ENCODE measurements at regions not wholly inside any gene's neighbourhood (a gene's known extent, or its start where the extent isn't known, plus 50 kb on each side); places are given as distances from the start of the nearest gene placed in this dataset.
"Not testable (repeated sequence)": the region's sequence is repeated elsewhere in the genome, so short reads cannot be mapped to it uniquely, and the experiment has no call there.

GRCh38 chr21:21996891-21997290 lies 998.7 kb downstream of the NCAM2 start:
- no peaks in the 10 kb centered on the region for H3K36me3 Mint-ChIP-seq
- H3K4me3 Mint-ChIP-seq: no peak overlapping the region
- H3K27me3 Mint-ChIP-seq: no peaks in the 10 kb centered on the region
- no peak overlapping the region for H3K27ac Mint-ChIP-seq
- TF ChIP-seq, protein P1, sequence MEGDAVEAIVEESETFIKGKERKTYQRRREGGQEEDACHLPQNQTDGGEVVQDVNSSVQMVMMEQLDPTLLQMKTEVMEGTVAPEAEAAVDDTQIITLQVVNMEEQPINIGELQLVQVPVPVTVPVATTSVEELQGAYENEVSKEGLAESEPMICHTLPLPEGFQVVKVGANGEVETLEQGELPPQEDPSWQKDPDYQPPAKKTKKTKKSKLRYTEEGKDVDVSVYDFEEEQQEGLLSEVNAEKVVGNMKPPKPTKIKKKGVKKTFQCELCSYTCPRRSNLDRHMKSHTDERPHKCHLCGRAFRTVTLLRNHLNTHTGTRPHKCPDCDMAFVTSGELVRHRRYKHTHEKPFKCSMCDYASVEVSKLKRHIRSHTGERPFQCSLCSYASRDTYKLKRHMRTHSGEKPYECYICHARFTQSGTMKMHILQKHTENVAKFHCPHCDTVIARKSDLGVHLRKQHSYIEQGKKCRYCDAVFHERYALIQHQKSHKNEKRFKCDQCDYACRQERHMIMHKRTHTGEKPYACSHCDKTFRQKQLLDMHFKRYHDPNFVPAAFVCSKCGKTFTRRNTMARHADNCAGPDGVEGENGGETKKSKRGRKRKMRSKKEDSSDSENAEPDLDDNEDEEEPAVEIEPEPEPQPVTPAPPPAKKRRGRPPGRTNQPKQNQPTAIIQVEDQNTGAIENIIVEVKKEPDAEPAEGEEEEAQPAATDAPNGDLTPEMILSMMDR (conservative IDR thresholded peaks at IDR 0.05): no peak
- peaks cover 4% of the 10 kb centered on the region for H3K4me1 Mint-ChIP-seq (ENCODE audit: unreplicated experiment)
- DNase-seq (ENCODE audit: extremely low spot score, unreplicated experiment): no peak
- peaks cover 4% of the 10 kb centered on the region for H3K9me3 Mint-ChIP-seq

DNA sequence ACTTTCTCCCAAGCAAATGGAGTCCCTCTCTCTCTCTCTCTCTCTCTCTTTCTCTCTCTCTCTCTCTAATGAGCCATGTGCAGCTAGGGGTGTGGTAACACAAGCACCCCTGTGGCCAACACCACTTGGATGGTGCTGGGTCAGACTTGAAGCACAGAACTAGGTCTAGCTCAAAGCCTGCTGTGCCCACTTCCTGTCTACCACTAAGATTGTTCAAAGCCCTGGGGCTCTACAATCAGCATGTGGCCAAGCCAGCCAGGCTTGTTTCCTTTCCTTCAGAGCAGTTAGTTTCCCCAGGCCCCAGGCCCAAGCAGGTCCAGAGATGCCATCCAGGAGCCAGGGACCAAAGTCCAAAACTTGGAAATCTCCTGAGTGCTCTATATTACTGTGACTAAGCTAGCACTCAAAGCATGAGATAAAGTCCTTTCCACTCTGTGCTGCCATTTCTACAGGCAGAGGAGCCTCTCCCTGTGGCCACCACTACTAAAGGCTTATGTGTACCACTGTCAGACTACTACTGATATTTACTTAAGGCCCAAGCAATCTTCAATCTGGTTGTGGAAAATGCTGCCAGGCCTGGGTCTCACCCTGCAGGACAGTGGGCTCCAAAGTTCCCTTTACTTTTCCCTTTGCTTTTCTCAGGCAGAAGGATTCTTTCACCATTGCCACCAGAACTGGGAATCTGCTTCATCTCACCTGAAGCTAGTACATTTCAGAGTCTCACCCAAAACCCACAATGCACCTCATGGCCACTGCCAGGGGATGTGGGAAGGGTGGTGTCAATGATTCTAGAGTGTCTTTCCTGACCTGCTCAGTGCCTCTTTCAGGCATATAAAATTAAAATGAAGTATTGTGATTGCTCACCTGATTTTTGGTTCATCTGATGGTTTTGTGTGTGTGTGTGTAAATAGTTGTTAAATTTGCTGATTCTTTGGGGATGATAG lies 999.5 kb downstream of the NCAM2 start:
- H3K36me3 Mint-ChIP-seq: no peaks in the 10 kb centered on the region
- no peak overlapping the region for H3K4me3 Mint-ChIP-seq
- no peaks in the 10 kb centered on the region for H3K27me3 Mint-ChIP-seq
- H3K4me1 Mint-ChIP-seq (ENCODE audit: unreplicated experiment): peaks cover 4% of the 10 kb centered on the region
- no peak for DNase-seq (ENCODE audit: extremely low spot score, unreplicated experiment)
- H3K9me3 Mint-ChIP-seq: peaks cover 4% of the 10 kb centered on the region
- no peak overlapping the region for H3K27ac Mint-ChIP-seq
- TF ChIP-seq, protein P1 (conservative IDR thresholded peaks at IDR 0.05): no peak

GRCh38 chr21:22019766-22020165 lies 1021.6 kb downstream of the NCAM2 start:
- Mint-ChIP-seq H3K4me3 (no peak overlapping the region), H3K36me3 (no peaks in the 10 kb centered on the region), H3K4me1 (ENCODE audit: unreplicated experiment) (no peaks in the 10 kb centered on the region), H3K27ac (no peak overlapping the region), H3K27me3 (no peaks in the 10 kb centered on the region), H3K9me3 (peaks cover under 1% of the 10 kb centered on the region)
- TF ChIP-seq, protein P1 (conservative IDR thresholded peaks at IDR 0.05): no peak
- no peak for DNase-seq (ENCODE audit: extremely low spot score, unreplicated experiment)

DNA sequence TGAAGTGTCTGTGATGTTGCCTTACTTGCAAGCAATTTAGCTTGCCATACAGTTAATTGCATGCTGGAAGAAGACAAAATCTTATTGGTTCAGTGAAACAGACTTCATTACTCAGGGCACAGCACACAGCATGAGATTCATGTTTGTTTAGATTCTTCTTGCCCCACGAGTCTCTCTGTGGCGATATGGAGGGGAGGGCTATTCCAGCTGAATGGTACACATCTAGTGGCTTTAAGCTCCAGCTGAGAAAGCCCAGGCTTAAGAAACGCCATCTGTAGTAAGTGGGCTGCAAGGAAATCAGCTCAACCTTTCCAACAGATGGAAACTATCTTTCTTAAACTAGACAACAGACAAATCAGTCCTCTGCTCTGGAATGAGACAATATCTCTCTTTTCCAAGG lies 1022.0 kb downstream of the NCAM2 start:
- H3K4me3 Mint-ChIP-seq: no peak overlapping the region
- TF ChIP-seq, protein P1 (conservative IDR thresholded peaks at IDR 0.05): no peak
- no peaks in the 10 kb centered on the region for H3K4me1 Mint-ChIP-seq (ENCODE audit: unreplicated experiment)
- no peaks in the 10 kb centered on the region for H3K9me3 Mint-ChIP-seq
- no peaks in the 10 kb centered on the region for H3K36me3 Mint-ChIP-seq
- DNase-seq (ENCODE audit: extremely low spot score, unreplicated experiment): no peak
- no peaks in the 10 kb centered on the region for H3K27me3 Mint-ChIP-seq
- H3K27ac Mint-ChIP-seq: no peak overlapping the region

GRCh38 chr21:22023896-22024295 lies 1025.7 kb downstream of the NCAM2 start:
- not testable (repeated sequence) for H3K4me3 Mint-ChIP-seq; H3K36me3 Mint-ChIP-seq; H3K4me1 Mint-ChIP-seq (ENCODE audit: unreplicated experiment); H3K9me3 Mint-ChIP-seq; H3K27ac Mint-ChIP-seq; DNase-seq (ENCODE audit: extremely low spot score, unreplicated experiment); H3K27me3 Mint-ChIP-seq

GRCh38 chr21:22044431-22044830 lies 1046.2 kb downstream of the NCAM2 start:
- Mint-ChIP-seq H3K4me3 (no peak overlapping the region), H3K4me1 (ENCODE audit: unreplicated experiment) (no peaks in the 10 kb centered on the region), H3K9me3 (no peaks in the 10 kb centered on the region), H3K36me3 (no peaks in the 10 kb centered on the region), H3K27me3 (no peaks in the 10 kb centered on the region), H3K27ac (no peak overlapping the region)
- TF ChIP-seq, protein P1 (conservative IDR thresholded peaks at IDR 0.05): no peak
- no peak for DNase-seq (ENCODE audit: extremely low spot score, unreplicated experiment)

Measured in type B pancreatic cell (in vitro differentiated cells).